ENCODE measurements at regions not wholly inside any gene's neighbourhood (a gene's known extent, or its start where the extent isn't known, plus 50 kb on each side); places are given as distances from the start of the nearest gene placed in this dataset.
A peak's percentile ranks its signal among the peaks of the same experiment; 100 is the strongest.

GRCh38 chr10:55500931-55501559 is 700.0 kb upstream of the PCDH15 start:
- peak in 2 of 3 donors; percentile 2 to 13 for DNase-seq

GRCh38 chr10:55497893-55498499 is 697.0 kb upstream of the PCDH15 start:
- no peak for DNase-seq

- no peak for DNase-seq
Observed at GRCh38 chr10:55495555-55495954, 694.5 kb upstream of the PCDH15 start.

GRCh38 chr10:55491712-55492111 is 690.7 kb upstream of the PCDH15 start:
- no peak for DNase-seq

GRCh38 chr10:55485827-55486226 is 684.8 kb upstream of the PCDH15 start:
- DNase-seq: no peak

GRCh38 chr10:55476129-55476528 is 675.1 kb upstream of the PCDH15 start:
- no peak for DNase-seq

- no peak for DNase-seq
Observed at GRCh38 chr10:55474258-55474657, 673.2 kb upstream of the PCDH15 start.

- DNase-seq: no peak
Observed at GRCh38 chr10:55470840-55471239, 669.8 kb upstream of the PCDH15 start.

GRCh38 chr10:55466806-55467504 is 665.9 kb upstream of the PCDH15 start:
- DNase-seq: peak in 2 of 3 donors; percentile 9 to 26

GRCh38 chr10:55464083-55464482 is 663.1 kb upstream of the PCDH15 start:
- no peak for DNase-seq

- no peak for DNase-seq
Observed at GRCh38 chr10:55460008-55460407, 659.0 kb upstream of the PCDH15 start.

- no peak for DNase-seq
Observed at GRCh38 chr10:55449981-55450380, 649.0 kb upstream of the PCDH15 start.

- no peak for DNase-seq
Observed at GRCh38 chr10:55446441-55447002, 645.5 kb upstream of the PCDH15 start.

GRCh38 chr10:55441777-55442176 is 640.7 kb upstream of the PCDH15 start:
- no peak for DNase-seq

GRCh38 chr10:55426138-55426537 is 625.1 kb upstream of the PCDH15 start:
- no peak for DNase-seq

GRCh38 chr10:55410415-55410885 is 609.4 kb upstream of the PCDH15 start:
- DNase-seq: peak; percentile 30 to 44 (median 38)

- no peak for DNase-seq
Observed at GRCh38 chr10:55404094-55404493, 603.1 kb upstream of the PCDH15 start.

- no peak for DNase-seq
Observed at GRCh38 chr10:55400075-55400849, 599.2 kb upstream of the PCDH15 start.

GRCh38 chr10:55398497-55398882 is 597.5 kb upstream of the PCDH15 start:
- DNase-seq: no peak

- no peak for DNase-seq
Observed at GRCh38 chr10:55397777-55398496, 596.9 kb upstream of the PCDH15 start.

- DNase-seq: no peak
Observed at GRCh38 chr10:55378196-55378595, 577.2 kb upstream of the PCDH15 start.

All from muscle of back (tissue), 3 donors.